GM12864 (cell line): ENCODE measurements at regions not wholly inside any gene's neighbourhood (a gene's known extent, or its start where the extent isn't known, plus 50 kb on each side); places are given as distances from the start of the nearest gene placed in this dataset.
"Not testable (repeated sequence)": the region's sequence is repeated elsewhere in the genome, so short reads cannot be mapped to it uniquely, and the experiment has no call there.

Experiments
- DNase-seq: peaks from one replicate; pipeline ENCODE4 v3.0.0-alpha.2; 2011; ENCODE audit warnings: low read depth
- H3K4me3 ChIP-seq: 2 replicates; pipeline ENCODE4 v1.5.1; 2011; ENCODE audit warnings: mild to moderate bottlenecking, low read depth, low read length, control low read depth
- CTCF ChIP-seq: IDR thresholded peaks from 2 replicates; pipeline ENCODE4 v1.5.1; 2011; ENCODE audit warnings: low read depth, mild to moderate bottlenecking, moderate library complexity, low read length, control low read depth, inconsistent platforms; ENCODE audit errors: missing control alignments

GRCh38 chr2:67904966-67905365 lies 157.8 kb downstream of the C1D start:
- TF ChIP-seq CTCF, result no peak
- H3K4me3 ChIP-seq, result no peak overlapping the region
- no peak for DNase-seq

- DNase-seq, result not testable (repeated sequence)
These were observed 156.3 kb downstream of the C1D start for GRCh38 chr2:67906547-67906946.

GRCh38 chr2:67917332-67918054 lies 145.3 kb downstream of the C1D start:
- no peak overlapping the region for H3K4me3 ChIP-seq
- TF ChIP-seq CTCF, result no peak
- no peak for DNase-seq

More at GRCh38 chr2:67906547-67906946, 156.3 kb downstream of the C1D start:
- H3K4me3 ChIP-seq, result not testable (repeated sequence)

GRCh38 chr2:67918471-67918870 lies 144.3 kb downstream of the C1D start:
- H3K4me3 ChIP-seq, result no peak overlapping the region
- TF ChIP-seq CTCF, result no peak
- DNase-seq, result no peak

GRCh38 chr2:67919490-67919889 lies 143.3 kb downstream of the C1D start:
- H3K4me3 ChIP-seq, result no peak overlapping the region
- no peak for TF ChIP-seq CTCF
- no peak for DNase-seq

- DNase-seq, result no peak
- TF ChIP-seq CTCF, result no peak
These were observed 140.6 kb downstream of the C1D start for GRCh38 chr2:67922080-67922785.

GRCh38 chr2:67923696-67924095 lies 139.1 kb downstream of the C1D start:
- DNase-seq, result no peak
- TF ChIP-seq CTCF, result no peak
- no peak overlapping the region for H3K4me3 ChIP-seq

More at GRCh38 chr2:67922080-67922785, 140.6 kb downstream of the C1D start:
- no peak overlapping the region for H3K4me3 ChIP-seq
